ENCODE measurements at regions not wholly inside any gene's neighbourhood (a gene's known extent, or its start where the extent isn't known, plus 50 kb on each side); places are given as distances from the start of the nearest gene placed in this dataset.

GRCh38 chr10:81146436-81146835 is 608.7 kb downstream of the SH2D4B start:
- no peaks in the 10 kb centered on the region for H3K4me1 ChIP-seq (replicated peaks; ENCODE audit: insufficient read depth)
- no peak overlapping the region for H3K4me2 ChIP-seq
- H3K79me2 ChIP-seq (ENCODE audit: low read depth) = no peaks in the 10 kb centered on the region
- H3K4me3 ChIP-seq = no peak overlapping the region
- intact Hi-C loops (cut with micrococcal nuclease; ENCODE audit: unreplicated experiment) = no loop called here
- no peak for DNase-seq
- TF ChIP-seq CTCF (conservative IDR thresholded peaks at IDR 0.05) = no peak
- no peak for TF ChIP-seq EZH2 (IDR thresholded peaks at IDR 0.05; ENCODE audit: low read depth)
- no peaks in the 10 kb centered on the region for H3K9me3 ChIP-seq (ENCODE audit: insufficient read depth, low read depth)
- no peaks in the 10 kb centered on the region for H4K20me1 ChIP-seq (ENCODE audit: insufficient read depth)
- no peaks in the 10 kb centered on the region for H3K36me3 ChIP-seq (ENCODE audit: low read depth)
- BruUV-seq (replicated peaks) = no TSS peak
- peaks cover 10% of the 10 kb centered on the region; the same call in 1 of the 2 replicates for H3K9me2 ChIP-seq (ENCODE audit: insufficient read depth)
- CTCF ChIA-PET = no interaction called here
- no peak overlapping the region for H3K27ac ChIP-seq
- no peaks in the 10 kb centered on the region for H3F3A ChIP-seq (ENCODE audit: insufficient read depth, low read depth)
- H3K27me3 ChIP-seq (ENCODE audit: insufficient read depth, low read depth) = no peaks in the 10 kb centered on the region
- POLR2A ChIA-PET (ENCODE audit: unreplicated experiment) = no interaction called here
- H2AFZ ChIP-seq = 0 out of 2 replicates have a peak overlapping the region, but pooled peaks have one; percentile 36

GRCh38 chr10:81152656-81153055 is 615.0 kb downstream of the SH2D4B start:
- no peaks in the 10 kb centered on the region for H3F3A ChIP-seq (ENCODE audit: insufficient read depth, low read depth)
- H3K4me3 ChIP-seq = no peak overlapping the region
- BruUV-seq (replicated peaks) = no TSS peak
- H3K9me2 ChIP-seq (ENCODE audit: insufficient read depth) = 0 out of 2 replicates have a peak, but pooled peaks cover 3% of the 10 kb centered on the region
- no peak overlapping the region for H2AFZ ChIP-seq
- H3K4me2 ChIP-seq = no peak overlapping the region
- no peak for DNase-seq
- H3K27me3 ChIP-seq (ENCODE audit: insufficient read depth, low read depth) = no peaks in the 10 kb centered on the region
- H3K4me1 ChIP-seq (replicated peaks; ENCODE audit: insufficient read depth) = no peaks in the 10 kb centered on the region
- ChIA-PET POLR2A (ENCODE audit: unreplicated experiment) (no interaction called here), CTCF (no interaction called here)
- no peak overlapping the region for H3K27ac ChIP-seq
- H3K9me3 ChIP-seq (ENCODE audit: insufficient read depth, low read depth) = no peaks in the 10 kb centered on the region
- H3K36me3 ChIP-seq (ENCODE audit: low read depth) = no peaks in the 10 kb centered on the region
- H3K79me2 ChIP-seq (ENCODE audit: low read depth) = no peaks in the 10 kb centered on the region
- TF ChIP-seq CTCF (conservative IDR thresholded peaks at IDR 0.05) (no peak), EZH2 (IDR thresholded peaks at IDR 0.05; ENCODE audit: low read depth) (no peak)
- intact Hi-C loops (cut with micrococcal nuclease; ENCODE audit: unreplicated experiment) = no loop called here
- 0 out of 2 replicates have a peak, but pooled peaks cover 8% of the 10 kb centered on the region for H4K20me1 ChIP-seq (ENCODE audit: insufficient read depth)

GRCh38 chr10:81157681-81158080 is 620.0 kb downstream of the SH2D4B start:
- intact Hi-C loops (cut with micrococcal nuclease; ENCODE audit: unreplicated experiment) = no loop called here
- Histone ChIP-seq H3K4me1 (replicated peaks; ENCODE audit: insufficient read depth) (no peaks in the 10 kb centered on the region), H3K9me3 (ENCODE audit: insufficient read depth, low read depth) (no peaks in the 10 kb centered on the region), H4K20me1 (ENCODE audit: insufficient read depth) (0 out of 2 replicates have a peak, but pooled peaks cover 2% of the 10 kb centered on the region), H3K4me2 (no peak overlapping the region), H3K36me3 (ENCODE audit: low read depth) (no peaks in the 10 kb centered on the region), H3K9me2 (ENCODE audit: insufficient read depth) (no peaks in the 10 kb centered on the region), H3K27me3 (ENCODE audit: insufficient read depth, low read depth) (no peaks in the 10 kb centered on the region), H3K4me3 (no peak overlapping the region), H3K27ac (no peak overlapping the region), H3K79me2 (ENCODE audit: low read depth) (no peaks in the 10 kb centered on the region), H2AFZ (no peak overlapping the region), H3F3A (ENCODE audit: insufficient read depth, low read depth) (no peaks in the 10 kb centered on the region)
- no TSS peak for BruUV-seq (replicated peaks)
- DNase-seq = no peak
- ChIA-PET CTCF (no interaction called here), POLR2A (ENCODE audit: unreplicated experiment) (no interaction called here)
- TF ChIP-seq CTCF (conservative IDR thresholded peaks at IDR 0.05) (no peak), EZH2 (IDR thresholded peaks at IDR 0.05; ENCODE audit: low read depth) (no peak)
